HG03175 (cell line): ENCODE measurements at regions not wholly inside any gene's neighbourhood (a gene's known extent, or its start where the extent isn't known, plus 50 kb on each side); places are given as distances from the start of the nearest gene placed in this dataset.

Experiments
- ATAC-seq: cut with Tn5 transposase; IDR thresholded peaks from one replicate; pipeline ENCODE4 v1.9.1; 2021; ENCODE audit warnings: mild to moderate bottlenecking, moderate library complexity; ENCODE audit not compliant: unreplicated experiment

GRCh38 chr14:97377550-97377949 lies 580.4 kb downstream of the VRK1 start:
- ATAC-seq: no peak

GRCh38 chr14:97379091-97379531 lies 581.9 kb downstream of the VRK1 start:
- no peak for ATAC-seq

DNA sequence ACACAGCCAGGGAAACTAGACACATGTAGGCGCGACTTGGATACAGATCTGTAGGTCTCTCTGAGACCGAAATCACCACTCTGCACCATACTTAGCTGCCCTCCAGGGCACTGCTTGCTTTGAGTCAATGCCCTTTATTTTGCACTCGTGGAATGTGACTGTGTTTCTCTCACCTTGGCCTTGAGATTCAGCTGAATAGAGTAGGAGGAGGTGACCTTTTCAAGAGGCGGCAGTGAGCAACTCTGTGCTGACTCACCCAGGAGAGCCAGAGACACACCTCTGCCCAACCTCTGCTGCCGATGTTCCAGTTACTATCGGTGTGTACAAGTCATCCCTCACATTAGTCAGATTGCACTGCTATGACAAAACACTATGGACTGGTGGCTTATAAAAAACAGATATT lies 583.4 kb downstream of the VRK1 start:
- no peak for ATAC-seq

DNA sequence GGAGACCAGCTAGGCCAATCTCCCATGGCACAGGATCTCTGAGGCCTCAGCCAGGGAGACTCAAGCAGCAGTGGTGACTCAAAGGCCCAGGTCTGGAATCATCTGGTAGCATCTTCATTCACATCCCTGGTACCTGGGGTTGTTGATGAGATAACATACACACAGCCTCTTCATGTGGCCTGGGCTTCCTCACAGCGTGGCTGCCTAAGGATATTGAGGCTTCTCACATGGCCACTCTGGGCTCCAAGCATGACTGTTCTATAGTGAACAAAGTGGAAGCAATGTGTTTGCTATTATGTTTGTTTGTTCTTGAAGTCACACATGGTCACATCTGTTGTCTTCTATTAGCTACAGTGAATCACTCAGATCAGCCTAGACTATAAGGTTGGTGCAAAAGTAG lies 584.1 kb downstream of the VRK1 start:
- no peak for ATAC-seq

- no peak for ATAC-seq
Observed at GRCh38 chr14:97382616-97383226, 585.5 kb downstream of the VRK1 start.

GRCh38 chr14:97385727-97386126 lies 588.5 kb downstream of the VRK1 start:
- no peak for ATAC-seq

DNA sequence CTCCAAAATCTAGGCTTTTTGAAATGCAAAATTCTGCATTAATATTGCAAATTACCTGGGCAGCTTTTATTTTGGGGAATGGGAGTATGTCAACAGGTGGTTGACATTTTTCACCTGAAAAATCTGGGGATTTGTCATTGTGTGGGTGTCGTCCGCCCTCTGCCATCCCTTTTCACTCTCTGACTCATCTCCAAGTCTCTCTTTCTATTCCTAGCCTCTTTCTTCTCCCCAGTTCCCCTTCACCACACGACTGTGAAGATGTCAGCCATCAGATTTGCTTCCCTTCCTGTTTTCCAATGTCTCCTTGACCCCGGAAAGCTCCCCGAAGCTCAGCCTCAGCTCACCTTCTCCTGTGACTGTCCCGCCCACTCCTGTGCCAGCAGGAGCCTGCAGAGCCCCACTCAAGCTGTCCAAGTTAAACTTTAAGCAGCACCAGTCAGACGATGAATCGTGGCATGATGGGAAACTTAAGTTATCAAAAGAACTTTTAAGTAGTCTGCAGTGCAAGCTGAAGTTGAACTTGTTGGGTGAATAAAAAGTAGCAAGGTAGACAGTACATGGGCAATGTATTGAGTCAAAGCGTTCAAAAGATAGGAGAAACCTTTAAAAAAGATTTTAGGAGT lies 590.2 kb downstream of the VRK1 start:
- no peak for ATAC-seq

GRCh38 chr14:97388408-97388807 lies 591.2 kb downstream of the VRK1 start:
- ATAC-seq: no peak

DNA sequence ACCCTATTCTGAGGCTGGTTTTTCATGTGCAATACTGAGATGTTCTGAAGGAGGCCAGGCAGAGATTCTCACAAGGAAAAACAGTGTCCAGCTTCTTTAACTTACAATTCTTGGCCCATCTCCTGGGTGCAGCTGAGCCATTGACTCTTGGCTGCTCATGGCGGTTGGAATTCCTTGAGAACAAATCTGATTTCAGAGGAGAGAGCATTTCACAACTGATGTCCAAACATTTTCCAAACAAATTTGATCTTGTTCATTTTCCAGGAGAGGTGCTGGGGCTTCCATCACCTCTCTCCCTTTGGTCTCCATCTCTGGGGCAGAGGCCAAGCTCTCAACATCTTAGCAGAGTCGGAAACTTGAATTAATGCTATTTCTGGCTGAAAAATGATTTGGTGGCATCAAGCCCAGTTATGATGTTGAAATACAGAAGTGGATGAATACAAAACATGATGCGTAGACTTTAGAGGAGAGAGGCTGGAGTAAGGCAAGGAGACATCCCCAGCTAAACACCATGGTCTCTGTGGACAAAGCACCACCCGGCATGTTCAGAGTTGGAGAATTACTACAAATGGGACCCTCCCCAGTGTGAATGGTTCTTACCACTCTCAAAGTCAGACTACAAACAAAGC lies 593.0 kb downstream of the VRK1 start:
- no peak for ATAC-seq

GRCh38 chr14:97393244-97393643 lies 596.1 kb downstream of the VRK1 start:
- ATAC-seq: no peak

DNA sequence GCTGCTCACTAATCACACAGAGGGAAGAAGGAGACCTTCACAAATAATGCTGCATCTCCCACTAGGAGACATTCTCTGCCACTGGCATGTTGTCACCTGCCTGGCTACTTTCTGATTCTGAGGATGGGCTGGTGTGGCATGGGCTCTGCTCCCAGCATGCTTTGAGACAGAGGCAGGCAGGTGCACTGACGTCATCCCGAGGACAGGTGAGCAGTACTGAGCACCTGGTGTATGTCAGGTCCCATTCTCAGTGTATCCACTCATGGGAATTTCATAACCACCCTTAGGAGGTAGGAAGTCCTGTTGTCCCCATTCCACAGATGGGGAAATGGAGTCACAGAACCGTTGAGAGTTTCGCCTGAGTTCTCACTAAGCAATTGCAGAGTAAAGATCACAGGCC lies 597.9 kb downstream of the VRK1 start:
- ATAC-seq: no peak

GRCh38 chr14:97401714-97402113 lies 604.5 kb downstream of the VRK1 start:
- ATAC-seq: no peak

DNA sequence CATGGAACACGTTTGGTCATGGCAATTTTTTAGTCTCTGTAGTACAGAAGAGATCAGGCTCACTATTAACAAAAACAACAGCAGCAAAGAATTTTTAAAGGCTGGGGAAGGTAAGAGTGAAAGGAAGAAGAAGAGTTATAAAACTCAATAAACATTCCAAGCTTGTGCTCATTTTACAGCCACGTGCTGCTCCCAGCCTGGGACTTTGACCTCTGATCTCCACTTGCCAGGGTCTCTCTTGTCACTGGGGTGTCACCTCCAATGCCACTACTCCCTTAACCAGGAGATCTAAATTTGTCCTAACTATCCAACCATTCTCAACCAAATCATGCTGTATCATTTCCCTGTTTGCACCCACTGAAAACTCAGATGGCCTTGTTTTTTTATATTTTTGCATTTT lies 605.1 kb downstream of the VRK1 start:
- no peak for ATAC-seq

- no peak for ATAC-seq
Observed at GRCh38 chr14:97407701-97408407, 610.7 kb downstream of the VRK1 start.

- ATAC-seq: no peak
Observed at GRCh38 chr14:97408503-97408902, 611.3 kb downstream of the VRK1 start.

GRCh38 chr14:97408937-97409815 lies 612.0 kb downstream of the VRK1 start:
- no peak for ATAC-seq

DNA sequence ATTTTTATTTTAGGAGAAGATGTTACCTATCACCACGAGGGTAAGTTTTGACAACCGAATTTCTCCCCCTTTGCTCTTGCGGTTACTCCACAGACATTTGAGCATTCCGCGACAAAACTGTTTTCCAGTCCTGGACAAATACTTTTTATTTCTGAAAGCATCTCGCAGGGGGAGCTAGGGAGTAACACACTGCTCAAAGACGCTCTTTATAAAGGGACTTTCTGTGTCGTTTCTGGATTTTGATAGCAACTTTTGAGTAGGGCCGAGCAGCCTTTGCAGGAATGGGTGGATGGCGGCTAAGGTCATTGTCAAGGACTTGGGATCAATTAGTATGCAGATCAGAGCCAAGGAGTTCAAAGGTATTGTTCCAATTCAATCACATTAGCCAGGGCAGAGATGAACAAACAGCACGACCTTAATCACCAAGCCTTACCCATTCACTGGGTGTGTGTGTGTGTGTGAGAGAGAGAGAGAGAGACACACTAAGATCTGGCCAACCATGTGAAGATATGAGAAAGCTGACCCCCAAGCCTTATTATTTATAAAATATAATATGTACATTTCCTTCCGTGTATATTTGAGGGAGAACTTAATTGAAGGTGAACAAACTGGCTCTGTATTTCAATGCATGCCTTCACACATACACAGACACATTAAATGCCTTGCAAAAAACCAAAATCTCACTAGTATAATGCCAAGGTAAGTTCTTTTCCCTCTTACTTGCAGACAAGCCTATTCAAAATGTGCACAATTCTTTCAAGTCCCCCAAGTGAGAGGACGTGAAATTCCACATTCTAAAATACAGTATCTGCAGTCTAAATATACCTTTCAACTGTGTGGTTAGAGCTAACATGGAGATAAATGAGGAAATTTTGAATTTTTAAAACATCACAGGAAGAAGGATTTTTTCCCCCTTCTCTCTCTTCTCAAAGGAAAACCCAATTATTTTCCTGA lies 613.8 kb downstream of the VRK1 start:
- ATAC-seq: no peak

DNA sequence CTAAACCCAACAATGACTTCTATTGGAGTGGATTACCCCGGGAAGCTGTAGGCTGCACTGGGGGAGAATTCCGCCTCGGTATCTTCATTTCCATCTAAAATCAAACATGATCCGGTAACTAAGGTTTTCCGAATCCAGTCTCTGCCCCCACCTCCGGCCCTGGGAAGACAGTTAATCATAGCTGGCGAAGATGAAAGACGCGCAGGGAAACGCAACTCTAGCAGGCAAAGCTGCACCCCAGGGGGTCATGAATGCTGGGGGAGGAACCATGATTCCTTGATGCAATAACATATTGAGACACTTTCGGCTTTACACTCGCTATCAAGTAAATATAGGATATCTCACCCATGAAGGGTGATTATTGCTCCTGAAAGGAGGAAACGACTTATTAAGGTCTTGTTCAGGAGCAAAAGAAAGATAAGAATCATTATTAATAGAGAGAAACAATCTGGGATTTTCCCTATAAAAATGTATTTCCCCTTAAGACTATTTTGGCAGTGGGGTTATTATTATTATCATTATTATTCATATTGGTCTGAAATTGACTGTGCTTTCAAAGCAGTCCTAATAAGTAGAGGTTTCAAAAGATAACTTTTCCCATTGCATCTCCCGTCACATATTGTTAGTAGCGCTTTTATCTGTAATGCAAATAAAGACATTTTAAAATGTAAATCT lies 614.9 kb downstream of the VRK1 start:
- no peak for ATAC-seq

DNA sequence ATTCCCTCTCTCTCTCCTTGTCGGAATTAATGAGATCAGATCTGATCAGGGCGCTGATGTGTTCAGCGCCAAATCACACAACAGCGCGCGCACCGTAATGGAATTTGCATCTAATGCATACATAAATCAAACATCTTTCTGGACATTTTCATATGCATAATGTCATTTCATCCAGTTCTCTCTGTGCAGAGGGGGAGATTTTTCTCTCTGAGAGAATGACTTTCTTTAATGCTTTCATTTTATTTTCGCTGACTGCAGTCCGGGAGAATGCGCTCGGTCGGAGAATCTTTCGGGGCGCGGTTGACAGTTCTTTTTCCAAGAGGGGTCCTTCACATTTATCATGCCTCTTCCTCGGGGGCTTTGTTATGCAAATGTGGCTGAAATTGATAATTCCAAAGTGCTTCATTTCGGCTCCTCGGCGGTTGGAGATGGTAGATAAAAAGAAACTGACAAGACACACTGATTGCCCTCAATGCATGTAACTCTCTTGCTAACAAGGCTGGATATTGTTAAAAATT lies 615.9 kb downstream of the VRK1 start:
- no peak for ATAC-seq
